GM12878 (cell line): ENCODE measurements at regions not wholly inside any gene's neighbourhood (a gene's known extent, or its start where the extent isn't known, plus 50 kb on each side); places are given as distances from the start of the nearest gene placed in this dataset.

Experiments used
- ATAC-seq: fragments of 200-7000 bp; cut with Tn5 transposase; 3 replicates; pipeline ENCODE4 v1.9.1; 2020; ENCODE audit warnings: mild to moderate bottlenecking, moderate library complexity
- BruUV-seq: library from RNA; stranded (reverse); fragments of 400-500 nt; replicated peaks from 2 replicates; lab custom pipeline; 2021; lab: Mats Ljungman, UMichigan
- CTCF ChIA-PET: fragments of 300-600 bp; sonication (Branson Sonifier 250); formaldehyde crosslinking; extraction: SDS; loops from one replicate; lab custom pipeline; 2021; ENCODE audit warnings: inconsistent platforms; lab: Yijun Ruan, JAX
- POLR2A ChIA-PET: fragments of 350-600 bp; formaldehyde crosslinking; extraction: SDS; loops from one replicate; lab custom pipeline; 2021; ENCODE audit warnings: inconsistent platforms; lab: Charles Lee
- RAD21 ChIA-PET: fragments of 300-600 bp; sonication (Branson Sonifier 250); formaldehyde crosslinking; loops from one replicate; lab custom pipeline; 2023; ENCODE audit warnings: antibody characterized with exemption; ENCODE audit not compliant: unreplicated experiment; lab: Charles Lee
- SMC1A ChIA-PET: fragments of 300-600 bp; sonication (Branson Sonifier 250); formaldehyde crosslinking; loops from one replicate; lab custom pipeline; 2023; ENCODE audit not compliant: unreplicated experiment, uncharacterized antibody; lab: Charles Lee
- DNase-seq: peaks from one replicate; pipeline ENCODE4 v3.0.0-alpha.2; 2011; ENCODE audit warnings: low read depth, low spot score
- FAIRE-seq: peaks from 3 replicates; lab custom pipeline; 2011; peaks lifted over from hg19 to GRCh38; lab: Jason Lieb, UNC
- H2AFZ ChIP-seq: 2 replicates; pipeline ENCODE4 v1.6.0; 2011; ENCODE audit warnings: low read depth, low read length, control low read depth; ENCODE audit not compliant: control insufficient read depth
- H3K27ac ChIP-seq: 2 replicates; pipeline ENCODE4 v1.5.1; 2011; ENCODE audit warnings: control low read depth; ENCODE audit not compliant: control insufficient read depth, insufficient read depth
- H3K27me3 ChIP-seq, 2 experiments: replicated peaks in 1 of 2; 2 replicates each; pipeline versions ENCODE4 v1.6.0 to v1.6.1; 2011; ENCODE audit warnings: low read length in 1 of 2; ENCODE audit not compliant: control insufficient read depth in 2 of 2, insufficient read depth in 2 of 2
- H3K36me3 ChIP-seq, 2 experiments: 2 replicates each; pipeline ENCODE4 v1.5.1; 2011; ENCODE audit warnings: low read length in 1 of 2; ENCODE audit not compliant: control insufficient read depth in 2 of 2, insufficient read depth in 2 of 2
- H3K4me1 ChIP-seq: 2 replicates; pipeline ENCODE4 v1.6.1; 2011; ENCODE audit warnings: mild to moderate bottlenecking, low read length, moderate library complexity, mixed read lengths; ENCODE audit not compliant: control insufficient read depth, insufficient read depth
- H3K4me2 ChIP-seq: 2 replicates; pipeline ENCODE4 v1.6.0; 2011; ENCODE audit warnings: control low read depth; ENCODE audit not compliant: control insufficient read depth, insufficient read depth
- H3K4me3 ChIP-seq: fragments of 200-600 bp; sonication (generic); 2 replicates; pipeline ENCODE4 v1.5.1; 2016
- H3K79me2 ChIP-seq: 2 replicates; pipeline ENCODE4 v1.6.0; 2011; ENCODE audit warnings: low read length; ENCODE audit not compliant: control insufficient read depth, insufficient read depth
- H3K9ac ChIP-seq: 2 replicates; pipeline ENCODE4 v1.8.0; 2011; ENCODE audit warnings: low read length, control low read depth, mixed read lengths; ENCODE audit not compliant: control insufficient read depth, insufficient read depth
- H3K9me3 ChIP-seq: replicated peaks from 3 replicates; pipeline ENCODE4 v1.5.1; 2011; ENCODE audit warnings: mild to moderate bottlenecking, low read length; ENCODE audit not compliant: control insufficient read depth, insufficient read depth
- H4K20me1 ChIP-seq: 2 replicates; pipeline ENCODE4 v1.6.0; 2011; ENCODE audit not compliant: control insufficient read depth, insufficient read depth
- BCL11A ChIP-seq: IDR thresholded peaks from 2 replicates; pipeline ENCODE4 v1.6.1; 2011; ENCODE audit warnings: low read depth, low read length
- CREB1 ChIP-seq: IDR thresholded peaks from 2 replicates; pipeline ENCODE4 v1.6.1; 2012; ENCODE audit warnings: low read depth, mild to moderate bottlenecking, inconsistent platforms
- EGR1 ChIP-seq, 2 experiments: IDR thresholded peaks; 1 replicate in 1 of 2; 2 replicates in 1 of 2; pipeline ENCODE4 v1.6.1; 2011 to 2012; ENCODE audit warnings: low read depth in 2 of 2, low read length in 2 of 2, borderline replicate concordance in 1 of 2, mild to moderate bottlenecking in 1 of 2, moderate library complexity in 1 of 2
- HCFC1 ChIP-seq: fragments of 150-350 bp; IDR thresholded peaks from 2 replicates; pipeline ENCODE4 v1.6.1; 2014; ENCODE audit warnings: low read length
- JUND ChIP-seq: IDR thresholded peaks from 2 replicates; pipeline ENCODE4 v1.6.1; 2012; ENCODE audit warnings: low read depth, mild to moderate bottlenecking, low read length, improper control_type of control experiment, moderate library complexity
- KDM1A ChIP-seq: fragments of 200-600 bp; sonication (generic); IDR thresholded peaks from 2 replicates; pipeline ENCODE4 v1.6.1; 2016; ENCODE audit warnings: borderline replicate concordance
- NFXL1 ChIP-seq: fragments of 450-650 bp; IDR thresholded peaks from 2 replicates; pipeline ENCODE4 v1.6.1; 2017; ENCODE audit warnings: antibody characterized with exemption, mild to moderate bottlenecking, borderline replicate concordance
- SMC3 ChIP-seq: IDR thresholded peaks from 2 replicates; pipeline ENCODE4 v1.6.1; 2011; ENCODE audit warnings: low read length, improper control_type of control experiment, borderline replicate concordance
- STAT1 ChIP-seq: fragments of 450-650 bp; conservative IDR thresholded peaks from 2 replicates; pipeline ENCODE4 v1.6.1; 2014; ENCODE audit warnings: antibody characterized with exemption, mild to moderate bottlenecking
- STAT3 ChIP-seq: IDR thresholded peaks from 2 replicates; pipeline ENCODE4 v1.6.1; 2011; ENCODE audit warnings: low read depth, low read length, improper control_type of control experiment
- WGBS: methylation state at CpG from one replicate; pipeline ENCODE4 v1.1.6; 2016; ENCODE audit warnings: low lambda C conversion rate; ENCODE audit not compliant: insufficient replicate concordance, insufficient coverage; ENCODE audit errors: missing lambda C conversion rate; 5-methylcytosine and 5-hydroxymethylcytosine counted together
- in situ Hi-C: fragments of 300-500 bp; cut with MboI; formaldehyde crosslinking; loops from 9 replicates; pipeline ENCODE4 v1.14.3; 2018; ENCODE audit warnings: mixed read lengths
- intact Hi-C: fragments of 100-400 bp; cut with micrococcal nuclease; formaldehyde crosslinking; loops from one replicate; pipeline ENCODE4 v1.14.2; 2022; ENCODE audit not compliant: unreplicated experiment
- TF ChIP-seq, protein P1 (sequence below): fragments of 450-650 bp; IDR thresholded peaks from 2 replicates; pipeline ENCODE4 v1.6.1; 2018; ENCODE audit warnings: borderline replicate concordance, mild to moderate bottlenecking; ENCODE audit not compliant: partially characterized antibody
- TF ChIP-seq, protein P2 (sequence below): IDR thresholded peaks from 2 replicates; pipeline ENCODE4 v1.6.1; 2011; ENCODE audit warnings: borderline replicate concordance, low read depth, mild to moderate bottlenecking, moderate library complexity, low read length; ENCODE audit not compliant: insufficient read depth, poor library complexity, severe bottlenecking
- TF ChIP-seq, protein P3 (sequence below), 3 experiments: IDR thresholded peaks in 2 of 3; conservative IDR thresholded peaks in 1 of 3; 2 replicates each; pipeline ENCODE4 v1.5.1; 2011; ENCODE audit warnings: low read depth in 3 of 3, low read length in 3 of 3, mild to moderate bottlenecking in 3 of 3, control low read depth in 2 of 3, moderate library complexity in 2 of 3, inconsistent platforms in 1 of 3, mixed read lengths in 1 of 3; ENCODE audit not compliant: control insufficient read depth in 2 of 3, insufficient read depth in 1 of 3; ENCODE audit errors: extremely low read depth in 1 of 3
- TF ChIP-seq, protein P4 (sequence below): fragments of 450-650 bp; IDR thresholded peaks from 2 replicates; pipeline ENCODE4 v1.6.1; 2016; ENCODE audit warnings: mild to moderate bottlenecking

DNA sequence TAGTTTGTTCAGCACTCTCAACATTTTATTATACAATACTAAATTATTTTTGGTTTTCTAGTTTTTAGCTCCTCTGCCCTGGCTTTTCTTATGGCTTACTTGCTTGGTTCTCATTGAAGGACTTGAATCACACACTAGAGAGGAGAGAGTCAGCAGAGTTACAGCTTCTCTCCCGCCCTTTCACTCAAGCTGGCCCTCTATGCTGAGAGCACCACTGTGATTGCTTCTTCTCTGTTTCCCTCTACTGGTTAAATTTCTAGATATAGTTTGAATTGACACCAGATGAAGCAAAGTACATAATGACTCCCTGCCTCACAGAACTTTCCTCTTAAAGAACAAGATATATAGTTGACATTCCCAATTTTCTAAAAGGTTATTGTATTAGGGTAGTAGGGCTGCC, 767.3 kb upstream of the SORCS1 start:
- H3K27me3 ChIP-seq: no peaks in the 10 kb centered on the region
- intact Hi-C loops: no loop called here
- no TSS peak for BruUV-seq
- H3K36me3 ChIP-seq: no peaks in the 10 kb centered on the region
- no peak for DNase-seq
- ChIA-PET CTCF (interaction anchor here (0.6 to 3.7 kb wide), 5 partner anchors 18 to 522 kb away, joined by 3 to 25 read pairs (median 3); no protein-coding TSS in a partner anchor), SMC1A (interaction anchor here (0.7 to 3.5 kb wide), 10 partner anchors 9 to 522 kb away, joined by 3 to 16 read pairs (median 3); no protein-coding TSS in a partner anchor), RAD21 (interaction anchor here (1.4 to 2.3 kb wide), 3 partner anchors 17 to 522 kb away, joined by 3 to 11 read pairs (median 8); no protein-coding TSS in a partner anchor), POLR2A (no interaction called here)
- TF ChIP-seq EGR1 (IDR thresholded peaks at IDR 0.05; ENCODE audit: borderline replicate concordance in 1 of 2, low read depth in 2 of 2, low read length in 2 of 2) (no peak), JUND (no peak), CREB1 (no peak), STAT1 (no peak), SMC3 (peak; percentile 10; the same call in 1 of the 2 replicates), KDM1A (no peak), NFXL1 (no peak), BCL11A (no peak), STAT3 (no peak), HCFC1 (no peak)
- TF ChIP-seq, protein P1, sequence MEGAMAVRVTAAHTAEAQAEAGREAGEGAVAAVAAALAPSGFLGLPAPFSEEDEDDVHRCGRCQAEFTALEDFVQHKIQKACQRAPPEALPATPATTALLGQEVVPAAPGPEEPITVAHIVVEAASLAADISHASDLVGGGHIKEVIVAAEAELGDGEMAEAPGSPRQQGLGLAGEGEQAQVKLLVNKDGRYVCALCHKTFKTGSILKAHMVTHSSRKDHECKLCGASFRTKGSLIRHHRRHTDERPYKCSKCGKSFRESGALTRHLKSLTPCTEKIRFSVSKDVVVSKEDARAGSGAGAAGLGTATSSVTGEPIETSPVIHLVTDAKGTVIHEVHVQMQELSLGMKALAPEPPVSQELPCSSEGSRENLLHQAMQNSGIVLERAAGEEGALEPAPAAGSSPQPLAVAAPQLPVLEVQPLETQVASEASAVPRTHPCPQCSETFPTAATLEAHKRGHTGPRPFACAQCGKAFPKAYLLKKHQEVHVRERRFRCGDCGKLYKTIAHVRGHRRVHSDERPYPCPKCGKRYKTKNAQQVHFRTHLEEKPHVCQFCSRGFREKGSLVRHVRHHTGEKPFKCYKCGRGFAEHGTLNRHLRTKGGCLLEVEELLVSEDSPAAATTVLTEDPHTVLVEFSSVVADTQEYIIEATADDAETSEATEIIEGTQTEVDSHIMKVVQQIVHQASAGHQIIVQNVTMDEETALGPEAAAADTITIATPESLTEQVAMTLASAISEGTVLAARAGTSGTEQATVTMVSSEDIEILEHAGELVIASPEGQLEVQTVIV: no peak
- TF ChIP-seq, protein P2, sequence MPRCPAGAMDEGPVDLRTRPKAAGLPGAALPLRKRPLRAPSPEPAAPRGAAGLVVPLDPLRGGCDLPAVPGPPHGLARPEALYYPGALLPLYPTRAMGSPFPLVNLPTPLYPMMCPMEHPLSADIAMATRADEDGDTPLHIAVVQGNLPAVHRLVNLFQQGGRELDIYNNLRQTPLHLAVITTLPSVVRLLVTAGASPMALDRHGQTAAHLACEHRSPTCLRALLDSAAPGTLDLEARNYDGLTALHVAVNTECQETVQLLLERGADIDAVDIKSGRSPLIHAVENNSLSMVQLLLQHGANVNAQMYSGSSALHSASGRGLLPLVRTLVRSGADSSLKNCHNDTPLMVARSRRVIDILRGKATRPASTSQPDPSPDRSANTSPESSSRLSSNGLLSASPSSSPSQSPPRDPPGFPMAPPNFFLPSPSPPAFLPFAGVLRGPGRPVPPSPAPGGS: no peak
- TF ChIP-seq, protein P3, sequence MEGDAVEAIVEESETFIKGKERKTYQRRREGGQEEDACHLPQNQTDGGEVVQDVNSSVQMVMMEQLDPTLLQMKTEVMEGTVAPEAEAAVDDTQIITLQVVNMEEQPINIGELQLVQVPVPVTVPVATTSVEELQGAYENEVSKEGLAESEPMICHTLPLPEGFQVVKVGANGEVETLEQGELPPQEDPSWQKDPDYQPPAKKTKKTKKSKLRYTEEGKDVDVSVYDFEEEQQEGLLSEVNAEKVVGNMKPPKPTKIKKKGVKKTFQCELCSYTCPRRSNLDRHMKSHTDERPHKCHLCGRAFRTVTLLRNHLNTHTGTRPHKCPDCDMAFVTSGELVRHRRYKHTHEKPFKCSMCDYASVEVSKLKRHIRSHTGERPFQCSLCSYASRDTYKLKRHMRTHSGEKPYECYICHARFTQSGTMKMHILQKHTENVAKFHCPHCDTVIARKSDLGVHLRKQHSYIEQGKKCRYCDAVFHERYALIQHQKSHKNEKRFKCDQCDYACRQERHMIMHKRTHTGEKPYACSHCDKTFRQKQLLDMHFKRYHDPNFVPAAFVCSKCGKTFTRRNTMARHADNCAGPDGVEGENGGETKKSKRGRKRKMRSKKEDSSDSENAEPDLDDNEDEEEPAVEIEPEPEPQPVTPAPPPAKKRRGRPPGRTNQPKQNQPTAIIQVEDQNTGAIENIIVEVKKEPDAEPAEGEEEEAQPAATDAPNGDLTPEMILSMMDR (IDR thresholded peaks at IDR 0.05 in 2 of 3, conservative IDR thresholded peaks at IDR 0.05 in 1 of 3; ENCODE audit: control insufficient read depth in 2 of 3, extremely low read depth in 1 of 3, insufficient read depth in 1 of 3, low read depth in 3 of 3, low read length in 3 of 3): 0 out of 6 replicates have a peak, but pooled peaks of 2 of the 3 experiments have one; percentile 2 to 4
- TF ChIP-seq, protein P4, sequence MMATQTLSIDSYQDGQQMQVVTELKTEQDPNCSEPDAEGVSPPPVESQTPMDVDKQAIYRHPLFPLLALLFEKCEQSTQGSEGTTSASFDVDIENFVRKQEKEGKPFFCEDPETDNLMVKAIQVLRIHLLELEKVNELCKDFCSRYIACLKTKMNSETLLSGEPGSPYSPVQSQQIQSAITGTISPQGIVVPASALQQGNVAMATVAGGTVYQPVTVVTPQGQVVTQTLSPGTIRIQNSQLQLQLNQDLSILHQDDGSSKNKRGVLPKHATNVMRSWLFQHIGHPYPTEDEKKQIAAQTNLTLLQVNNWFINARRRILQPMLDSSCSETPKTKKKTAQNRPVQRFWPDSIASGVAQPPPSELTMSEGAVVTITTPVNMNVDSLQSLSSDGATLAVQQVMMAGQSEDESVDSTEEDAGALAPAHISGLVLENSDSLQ: no peak
- H3K4me2 ChIP-seq: no peak overlapping the region
- no peaks in the 10 kb centered on the region; the same call in 2 of the 3 replicates for H3K9me3 ChIP-seq
- no peaks in the 10 kb centered on the region for H3K4me1 ChIP-seq
- H3K27ac ChIP-seq: no peak overlapping the region
- no peak for FAIRE-seq
- WGBS: 0% methylated on average over 1 of the region's 1 CpG
- H2AFZ ChIP-seq: no peak overlapping the region
- H3K4me3 ChIP-seq: no peak overlapping the region
- in situ Hi-C loops: no loop called here
- no peaks in the 10 kb centered on the region for H4K20me1 ChIP-seq
- H3K9ac ChIP-seq: no peak overlapping the region
- no peaks in the 10 kb centered on the region for H3K79me2 ChIP-seq
- ATAC-seq: no peak
